ENCODE measurements at regions not wholly inside any gene's neighbourhood (a gene's known extent, or its start where the extent isn't known, plus 50 kb on each side); places are given as distances from the start of the nearest gene placed in this dataset.
"Not testable (repeated sequence)": the region's sequence is repeated elsewhere in the genome, so short reads cannot be mapped to it uniquely, and the experiment has no call there.

DNA sequence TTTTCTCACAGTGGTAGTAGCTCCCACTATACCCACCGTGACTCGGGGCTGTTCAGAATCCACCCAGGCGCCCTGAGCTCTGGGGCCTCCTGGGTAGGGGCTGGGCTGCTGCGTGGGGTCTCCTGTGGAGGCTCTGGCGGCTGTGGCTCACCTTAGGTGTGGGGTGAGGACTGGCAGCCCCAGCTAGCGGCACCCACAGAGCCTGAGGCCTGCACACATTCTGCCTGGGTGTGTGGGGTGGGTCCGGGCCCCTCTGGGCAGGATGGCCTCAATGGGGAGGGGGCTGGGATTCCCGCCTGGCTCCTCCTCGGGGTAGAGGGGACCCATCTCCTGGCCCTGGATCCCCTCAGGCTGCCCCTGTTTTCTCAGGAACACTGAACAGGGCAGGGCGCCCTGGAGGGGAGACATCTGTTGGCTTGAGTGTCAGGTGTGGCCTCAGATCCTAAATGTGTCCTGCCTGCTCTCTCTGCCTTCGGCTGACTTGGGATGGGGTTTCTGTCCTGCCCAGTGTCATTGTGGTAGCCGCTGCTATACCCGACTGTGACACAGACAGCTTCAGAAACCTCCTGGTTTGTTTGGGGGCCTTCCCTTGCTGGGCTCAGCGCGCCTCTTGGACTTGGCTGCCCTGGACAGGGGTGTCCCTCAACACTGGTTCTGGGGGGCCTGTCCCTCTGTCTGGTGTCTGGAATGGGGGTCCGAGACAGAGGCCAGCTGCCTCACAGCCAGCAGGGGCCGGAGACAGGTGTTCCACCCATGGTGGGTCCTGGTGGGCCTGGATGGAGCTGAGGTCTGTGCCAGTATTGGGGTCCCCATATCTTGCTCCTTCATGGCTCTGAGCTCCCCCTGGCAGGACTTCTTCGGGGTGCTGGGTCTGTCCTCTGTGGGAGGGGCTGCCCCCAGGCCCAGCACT is 354.9 kb downstream of the TMEM121 start:
- TF ChIP-seq BACH2 (CRISPR knock-in tag; IDR thresholded peaks at IDR 0.05; ENCODE audit: borderline replicate concordance) = no peak
- TF ChIP-seq RARB (CRISPR knock-in tag; IDR thresholded peaks at IDR 0.05) = no peak
- no peak for TF ChIP-seq ZNF565 (CRISPR knock-in tag; conservative IDR thresholded peaks at IDR 0.05; ENCODE audit: low read depth)
- no peak for TF ChIP-seq SNAI2 (CRISPR knock-in tag; IDR thresholded peaks at IDR 0.05)
- TF ChIP-seq PPARA (CRISPR knock-in tag; IDR thresholded peaks at IDR 0.05; ENCODE audit: borderline replicate concordance) = no peak
- TF ChIP-seq GLIS3 (CRISPR knock-in tag; IDR thresholded peaks at IDR 0.05) = no peak
- TF ChIP-seq ZFP3 (CRISPR knock-in tag; IDR thresholded peaks at IDR 0.05) = no peak
- TF ChIP-seq, protein P1, sequence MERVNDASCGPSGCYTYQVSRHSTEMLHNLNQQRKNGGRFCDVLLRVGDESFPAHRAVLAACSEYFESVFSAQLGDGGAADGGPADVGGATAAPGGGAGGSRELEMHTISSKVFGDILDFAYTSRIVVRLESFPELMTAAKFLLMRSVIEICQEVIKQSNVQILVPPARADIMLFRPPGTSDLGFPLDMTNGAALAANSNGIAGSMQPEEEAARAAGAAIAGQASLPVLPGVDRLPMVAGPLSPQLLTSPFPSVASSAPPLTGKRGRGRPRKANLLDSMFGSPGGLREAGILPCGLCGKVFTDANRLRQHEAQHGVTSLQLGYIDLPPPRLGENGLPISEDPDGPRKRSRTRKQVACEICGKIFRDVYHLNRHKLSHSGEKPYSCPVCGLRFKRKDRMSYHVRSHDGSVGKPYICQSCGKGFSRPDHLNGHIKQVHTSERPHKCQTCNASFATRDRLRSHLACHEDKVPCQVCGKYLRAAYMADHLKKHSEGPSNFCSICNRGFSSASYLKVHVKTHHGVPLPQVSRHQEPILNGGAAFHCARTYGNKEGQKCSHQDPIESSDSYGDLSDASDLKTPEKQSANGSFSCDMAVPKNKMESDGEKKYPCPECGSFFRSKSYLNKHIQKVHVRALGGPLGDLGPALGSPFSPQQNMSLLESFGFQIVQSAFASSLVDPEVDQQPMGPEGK (CRISPR knock-in tag; IDR thresholded peaks at IDR 0.05; ENCODE audit: borderline replicate concordance) = no peak
- no peak for TF ChIP-seq ISL1 (CRISPR knock-in tag; IDR thresholded peaks at IDR 0.05)
- TF ChIP-seq, protein P2, sequence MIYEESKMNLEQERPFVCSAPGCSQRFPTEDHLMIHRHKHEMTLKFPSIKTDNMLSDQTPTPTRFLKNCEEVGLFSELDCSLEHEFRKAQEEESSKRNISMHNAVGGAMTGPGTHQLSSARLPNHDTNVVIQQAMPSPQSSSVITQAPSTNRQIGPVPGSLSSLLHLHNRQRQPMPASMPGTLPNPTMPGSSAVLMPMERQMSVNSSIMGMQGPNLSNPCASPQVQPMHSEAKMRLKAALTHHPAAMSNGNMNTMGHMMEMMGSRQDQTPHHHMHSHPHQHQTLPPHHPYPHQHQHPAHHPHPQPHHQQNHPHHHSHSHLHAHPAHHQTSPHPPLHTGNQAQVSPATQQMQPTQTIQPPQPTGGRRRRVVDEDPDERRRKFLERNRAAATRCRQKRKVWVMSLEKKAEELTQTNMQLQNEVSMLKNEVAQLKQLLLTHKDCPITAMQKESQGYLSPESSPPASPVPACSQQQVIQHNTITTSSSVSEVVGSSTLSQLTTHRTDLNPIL (CRISPR knock-in tag; IDR thresholded peaks at IDR 0.05; ENCODE audit: low read depth) = no peak
- TF ChIP-seq TCF4 (CRISPR knock-in tag; IDR thresholded peaks at IDR 0.05; ENCODE audit: borderline replicate concordance) = no peak
- no peak for TF ChIP-seq ARNTL (CRISPR knock-in tag; IDR thresholded peaks at IDR 0.05; ENCODE audit: borderline replicate concordance, low read depth)
- no peak for TF ChIP-seq ZFP30 (CRISPR knock-in tag; IDR thresholded peaks at IDR 0.05)
- TF ChIP-seq, protein P3, sequence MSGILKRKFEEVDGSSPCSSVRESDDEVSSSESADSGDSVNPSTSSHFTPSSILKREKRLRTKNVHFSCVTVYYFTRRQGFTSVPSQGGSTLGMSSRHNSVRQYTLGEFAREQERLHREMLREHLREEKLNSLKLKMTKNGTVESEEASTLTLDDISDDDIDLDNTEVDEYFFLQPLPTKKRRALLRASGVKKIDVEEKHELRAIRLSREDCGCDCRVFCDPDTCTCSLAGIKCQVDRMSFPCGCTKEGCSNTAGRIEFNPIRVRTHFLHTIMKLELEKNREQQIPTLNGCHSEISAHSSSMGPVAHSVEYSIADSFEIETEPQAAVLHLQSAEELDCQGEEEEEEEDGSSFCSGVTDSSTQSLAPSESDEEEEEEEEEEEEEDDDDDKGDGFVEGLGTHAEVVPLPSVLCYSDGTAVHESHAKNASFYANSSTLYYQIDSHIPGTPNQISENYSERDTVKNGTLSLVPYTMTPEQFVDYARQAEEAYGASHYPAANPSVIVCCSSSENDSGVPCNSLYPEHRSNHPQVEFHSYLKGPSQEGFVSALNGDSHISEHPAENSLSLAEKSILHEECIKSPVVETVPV (CRISPR knock-in tag; IDR thresholded peaks at IDR 0.05) = no peak
- no peak for TF ChIP-seq CSDC2 (CRISPR knock-in tag; IDR thresholded peaks at IDR 0.05)
- TF ChIP-seq ESRRG (CRISPR knock-in tag; IDR thresholded peaks at IDR 0.05) = no peak
- TF ChIP-seq ZNF70 (CRISPR knock-in tag; IDR thresholded peaks at IDR 0.05) = no peak
- TF ChIP-seq, protein P4, sequence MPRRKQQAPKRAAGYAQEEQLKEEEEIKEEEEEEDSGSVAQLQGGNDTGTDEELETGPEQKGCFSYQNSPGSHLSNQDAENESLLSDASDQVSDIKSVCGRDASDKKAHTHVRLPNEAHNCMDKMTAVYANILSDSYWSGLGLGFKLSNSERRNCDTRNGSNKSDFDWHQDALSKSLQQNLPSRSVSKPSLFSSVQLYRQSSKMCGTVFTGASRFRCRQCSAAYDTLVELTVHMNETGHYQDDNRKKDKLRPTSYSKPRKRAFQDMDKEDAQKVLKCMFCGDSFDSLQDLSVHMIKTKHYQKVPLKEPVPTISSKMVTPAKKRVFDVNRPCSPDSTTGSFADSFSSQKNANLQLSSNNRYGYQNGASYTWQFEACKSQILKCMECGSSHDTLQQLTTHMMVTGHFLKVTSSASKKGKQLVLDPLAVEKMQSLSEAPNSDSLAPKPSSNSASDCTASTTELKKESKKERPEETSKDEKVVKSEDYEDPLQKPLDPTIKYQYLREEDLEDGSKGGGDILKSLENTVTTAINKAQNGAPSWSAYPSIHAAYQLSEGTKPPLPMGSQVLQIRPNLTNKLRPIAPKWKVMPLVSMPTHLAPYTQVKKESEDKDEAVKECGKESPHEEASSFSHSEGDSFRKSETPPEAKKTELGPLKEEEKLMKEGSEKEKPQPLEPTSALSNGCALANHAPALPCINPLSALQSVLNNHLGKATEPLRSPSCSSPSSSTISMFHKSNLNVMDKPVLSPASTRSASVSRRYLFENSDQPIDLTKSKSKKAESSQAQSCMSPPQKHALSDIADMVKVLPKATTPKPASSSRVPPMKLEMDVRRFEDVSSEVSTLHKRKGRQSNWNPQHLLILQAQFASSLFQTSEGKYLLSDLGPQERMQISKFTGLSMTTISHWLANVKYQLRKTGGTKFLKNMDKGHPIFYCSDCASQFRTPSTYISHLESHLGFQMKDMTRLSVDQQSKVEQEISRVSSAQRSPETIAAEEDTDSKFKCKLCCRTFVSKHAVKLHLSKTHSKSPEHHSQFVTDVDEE (CRISPR knock-in tag; IDR thresholded peaks at IDR 0.05) = no peak
- TF ChIP-seq, protein P5, sequence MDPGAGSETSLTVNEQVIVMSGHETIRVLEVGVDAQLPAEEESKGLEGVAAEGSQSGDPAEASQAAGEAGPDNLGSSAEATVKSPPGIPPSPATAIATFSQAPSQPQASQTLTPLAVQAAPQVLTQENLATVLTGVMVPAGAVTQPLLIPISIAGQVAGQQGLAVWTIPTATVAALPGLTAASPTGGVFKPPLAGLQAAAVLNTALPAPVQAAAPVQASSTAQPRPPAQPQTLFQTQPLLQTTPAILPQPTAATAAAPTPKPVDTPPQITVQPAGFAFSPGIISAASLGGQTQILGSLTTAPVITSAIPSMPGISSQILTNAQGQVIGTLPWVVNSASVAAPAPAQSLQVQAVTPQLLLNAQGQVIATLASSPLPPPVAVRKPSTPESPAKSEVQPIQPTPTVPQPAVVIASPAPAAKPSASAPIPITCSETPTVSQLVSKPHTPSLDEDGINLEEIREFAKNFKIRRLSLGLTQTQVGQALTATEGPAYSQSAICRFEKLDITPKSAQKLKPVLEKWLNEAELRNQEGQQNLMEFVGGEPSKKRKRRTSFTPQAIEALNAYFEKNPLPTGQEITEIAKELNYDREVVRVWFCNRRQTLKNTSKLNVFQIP (CRISPR knock-in tag; IDR thresholded peaks at IDR 0.05; ENCODE audit: borderline replicate concordance, low read depth) = no peak
- ATAC-seq = no peak

DNA sequence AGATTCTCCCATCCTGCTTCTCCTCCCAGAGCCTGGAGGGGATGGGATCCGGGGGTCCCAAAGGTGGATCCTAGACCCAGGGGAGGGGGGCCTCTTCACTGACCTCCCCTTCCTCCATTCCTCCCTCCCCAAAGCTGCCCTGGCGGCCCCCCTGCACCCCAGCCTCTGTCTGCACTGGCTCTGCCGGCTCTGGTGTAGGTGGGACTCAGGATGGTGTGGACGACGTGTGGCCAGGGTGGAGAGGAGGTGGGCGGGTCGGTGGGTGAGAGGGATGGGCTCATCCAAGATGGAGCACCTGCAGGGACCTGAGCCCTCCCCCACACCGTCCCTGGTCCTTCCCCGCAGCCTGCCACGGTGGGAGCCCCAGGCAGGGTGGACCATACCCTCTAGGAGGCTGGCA is 355.6 kb downstream of the TMEM121 start:
- not testable (repeated sequence) for ATAC-seq

DNA sequence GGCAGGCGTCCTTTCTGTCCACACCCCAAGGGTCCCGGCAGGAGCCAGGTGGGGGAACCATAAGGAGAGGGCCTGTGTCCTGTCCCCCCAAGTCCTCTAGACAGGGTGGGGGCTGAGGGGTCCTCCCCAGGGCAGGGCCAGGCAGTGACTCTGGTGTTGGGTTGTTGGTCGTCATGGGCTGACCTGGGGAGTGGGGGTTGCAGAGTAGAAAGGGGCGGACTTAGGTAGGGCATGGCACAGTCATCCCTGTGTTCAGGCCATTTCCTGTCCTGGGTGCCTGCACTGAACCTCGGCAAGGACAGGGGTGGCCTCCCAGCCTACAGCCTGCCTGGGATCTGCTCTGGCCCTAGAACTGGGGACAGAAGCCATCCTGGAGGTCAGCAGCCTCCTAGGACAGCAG is 356.2 kb downstream of the TMEM121 start:
- TF ChIP-seq, protein P2 (CRISPR knock-in tag; IDR thresholded peaks at IDR 0.05; ENCODE audit: low read depth) = no peak
- no peak for TF ChIP-seq TOX (CRISPR knock-in tag; IDR thresholded peaks at IDR 0.05; ENCODE audit: borderline replicate concordance)
- no peak for TF ChIP-seq ISL1 (CRISPR knock-in tag; IDR thresholded peaks at IDR 0.05)
- TF ChIP-seq, protein P1 (CRISPR knock-in tag; IDR thresholded peaks at IDR 0.05; ENCODE audit: borderline replicate concordance) = no peak
- TF ChIP-seq BACH2 (CRISPR knock-in tag; IDR thresholded peaks at IDR 0.05; ENCODE audit: borderline replicate concordance) = no peak
- TF ChIP-seq ARNTL (CRISPR knock-in tag; IDR thresholded peaks at IDR 0.05; ENCODE audit: borderline replicate concordance, low read depth) = no peak
- TF ChIP-seq ZNF8 (CRISPR knock-in tag; IDR thresholded peaks at IDR 0.05) = no peak
- TF ChIP-seq PPARA (CRISPR knock-in tag; IDR thresholded peaks at IDR 0.05; ENCODE audit: borderline replicate concordance) = no peak
- TF ChIP-seq TCF4 (CRISPR knock-in tag; IDR thresholded peaks at IDR 0.05; ENCODE audit: borderline replicate concordance) = no peak
- no peak for TF ChIP-seq ZFP3 (CRISPR knock-in tag; IDR thresholded peaks at IDR 0.05)
- TF ChIP-seq CSDC2 (CRISPR knock-in tag; IDR thresholded peaks at IDR 0.05) = no peak
- TF ChIP-seq GLIS3 (CRISPR knock-in tag; IDR thresholded peaks at IDR 0.05) = no peak
- ATAC-seq = no peak
